COLO668 (cell line): ENCODE measurements at regions not wholly inside any gene's neighbourhood (a gene's known extent, or its start where the extent isn't known, plus 50 kb on each side); places are given as distances from the start of the nearest gene placed in this dataset.
"Not testable (repeated sequence)": the region's sequence is repeated elsewhere in the genome, so short reads cannot be mapped to it uniquely, and the experiment has no call there.

Source experiments
- DNase-seq: peaks from one replicate; lab custom pipeline; 2025; ENCODE audit not compliant: unreplicated experiment; lab: John Stamatoyannopoulos, UW

DNA sequence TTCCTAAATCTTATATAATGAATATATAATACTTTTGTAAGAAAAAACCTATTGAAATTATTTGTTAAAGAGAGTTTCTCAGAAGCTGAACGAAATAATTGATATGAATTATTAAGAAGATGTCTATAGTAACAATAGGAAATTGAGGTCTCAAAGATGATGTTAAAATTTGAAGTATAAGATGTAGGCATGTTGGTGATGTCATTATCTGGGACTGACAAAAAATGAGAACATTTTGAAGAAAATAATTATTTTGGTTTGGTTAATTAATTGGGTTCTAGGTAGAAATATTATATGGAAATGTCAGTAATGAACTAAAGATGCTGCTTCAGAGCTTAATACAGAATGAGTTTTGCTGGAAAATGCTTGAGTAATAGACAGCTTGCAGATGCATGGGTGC is 501.4 kb upstream of the ST8SIA4 start:
- no peak for DNase-seq

DNA sequence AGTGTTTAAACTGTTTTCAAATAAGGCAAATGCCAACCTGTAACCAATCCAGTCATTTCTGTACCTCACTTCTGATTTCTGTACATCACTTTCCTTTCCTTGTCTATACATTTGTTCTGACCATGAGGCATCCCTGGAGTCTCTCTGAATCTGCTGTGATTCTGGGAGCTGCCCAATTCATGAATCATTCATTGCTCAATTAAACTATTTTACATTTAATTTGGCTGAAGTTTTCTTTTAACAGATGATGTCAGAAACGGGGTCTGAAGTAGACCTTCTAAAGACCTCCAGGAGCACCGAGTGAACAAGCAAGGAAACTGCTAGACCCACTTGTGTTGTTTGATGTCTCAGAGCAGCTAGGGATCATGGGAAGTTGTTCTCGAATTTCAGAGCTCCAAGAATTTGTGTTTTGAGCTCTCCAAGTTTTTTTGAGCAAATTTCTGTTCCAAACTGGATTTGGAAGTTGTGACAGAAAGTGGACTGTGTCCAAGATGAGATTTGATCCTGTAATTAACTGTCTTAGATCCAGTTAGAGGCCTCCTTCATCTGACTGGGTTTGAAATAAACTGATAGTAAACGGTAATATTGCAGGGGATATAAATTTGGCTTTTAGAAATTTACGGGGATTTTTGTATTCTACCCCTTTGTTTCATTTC is 490.8 kb upstream of the ST8SIA4 start:
- no peak for DNase-seq

DNA sequence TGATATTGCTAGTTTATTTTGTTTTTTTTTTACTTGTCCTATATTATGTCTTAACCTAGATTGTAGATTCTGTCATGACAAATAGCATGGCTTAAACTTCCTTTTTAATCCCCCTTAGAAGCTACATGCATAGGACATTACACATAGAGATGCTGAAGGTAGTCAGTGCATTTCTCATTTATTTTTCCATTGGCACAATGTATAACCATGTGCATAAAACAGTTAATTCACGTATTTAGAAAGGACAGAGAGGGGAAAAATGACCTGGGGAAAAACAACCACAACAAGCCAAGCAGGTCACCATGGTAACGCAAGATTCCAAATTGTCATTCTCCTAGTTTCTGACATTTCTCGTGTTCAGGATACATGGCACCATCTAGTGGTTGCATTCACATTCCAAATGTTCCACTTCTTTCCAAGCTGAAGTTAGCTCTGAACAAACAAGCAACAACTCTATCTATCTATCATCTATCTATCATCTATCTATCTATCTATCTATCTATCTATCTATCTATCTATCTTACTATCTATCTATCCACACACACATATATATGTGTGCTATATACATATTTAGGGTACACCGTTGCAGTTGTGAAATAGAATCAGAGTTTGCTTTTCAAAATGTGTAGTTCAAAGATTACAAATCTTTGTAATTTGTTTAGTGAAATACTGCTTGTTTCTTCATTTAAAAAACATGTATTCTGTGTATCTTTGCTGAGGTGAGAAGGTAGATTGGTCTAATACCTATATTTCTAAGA is 487.2 kb upstream of the ST8SIA4 start:
- peak; percentile 7 for DNase-seq

DNA sequence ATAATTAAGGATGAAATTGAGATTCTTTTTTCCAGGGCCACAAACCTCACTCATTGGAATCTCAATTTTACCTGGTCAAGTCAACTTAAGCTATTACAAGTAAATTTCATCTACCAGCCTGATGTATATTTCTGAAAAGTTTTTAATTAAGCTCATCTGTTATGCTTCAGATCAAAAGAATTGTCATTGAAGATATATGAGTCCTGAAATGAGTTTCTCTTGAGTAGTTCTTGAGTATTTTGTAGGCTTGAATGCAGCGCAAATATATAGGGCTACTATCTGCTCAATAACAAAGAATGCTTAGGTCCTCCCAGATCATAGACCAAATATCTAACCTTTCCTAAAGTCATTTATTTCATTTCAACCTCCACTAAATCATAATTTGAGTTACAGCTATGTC is 482.2 kb upstream of the ST8SIA4 start:
- DNase-seq, result no peak

DNA sequence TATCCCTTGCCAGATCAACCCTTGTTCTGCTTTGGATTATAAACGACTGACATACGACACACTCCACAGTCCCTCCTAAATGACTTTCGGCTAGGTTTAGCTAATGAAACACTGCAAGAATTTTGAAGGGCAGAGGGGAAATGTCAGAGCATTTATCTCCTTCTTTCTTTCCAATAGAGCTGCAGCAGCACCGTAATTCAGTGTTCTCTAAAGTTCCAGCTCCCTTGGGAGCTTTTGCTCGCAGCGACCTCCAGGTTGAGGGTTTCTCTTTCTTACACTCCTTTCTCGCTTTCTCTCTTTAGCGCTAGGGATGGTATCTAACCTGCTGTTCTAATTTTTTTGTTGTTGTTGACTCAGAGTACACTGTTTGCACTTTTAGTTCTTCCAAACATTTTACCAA is 467.1 kb upstream of the ST8SIA4 start:
- DNase-seq, result no peak

DNA sequence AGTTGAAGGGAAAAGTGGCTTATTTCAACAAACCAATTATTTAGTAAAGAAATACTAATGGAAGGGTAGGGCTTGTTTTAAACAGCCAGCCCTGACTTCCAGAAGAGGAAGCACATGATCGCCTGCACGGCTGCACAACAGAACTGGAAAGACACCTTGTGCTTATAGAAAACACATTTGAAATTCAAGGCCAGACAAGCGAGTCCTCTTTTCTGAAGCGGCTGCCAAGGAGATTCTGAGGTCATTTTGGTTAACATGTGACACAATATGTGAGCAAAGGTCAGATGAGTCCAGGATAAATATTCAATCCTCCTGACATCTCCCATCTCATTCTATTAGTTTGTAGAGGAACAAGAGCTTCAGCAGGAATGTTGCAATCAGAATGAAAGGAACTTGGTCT is 461.4 kb upstream of the ST8SIA4 start:
- no peak for DNase-seq

DNA sequence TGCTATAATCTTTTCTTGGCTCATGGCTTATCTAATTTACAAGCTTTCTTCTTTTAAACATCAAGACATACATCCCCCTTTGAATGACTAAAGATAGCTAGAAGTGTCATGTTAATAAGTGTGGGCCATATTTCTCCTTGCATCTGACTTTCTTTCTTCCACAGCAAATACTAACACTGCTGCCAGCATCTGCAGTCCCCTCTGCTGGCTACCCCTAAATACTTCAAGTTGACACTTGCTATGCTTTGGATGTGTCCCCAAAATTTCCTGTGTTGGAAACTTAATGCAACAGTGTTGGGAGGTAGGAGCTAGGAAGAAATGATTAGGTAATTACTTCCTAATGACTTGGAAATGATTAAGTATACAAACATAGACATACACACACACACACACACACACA is 459.0 kb upstream of the ST8SIA4 start:
- no peak for DNase-seq

DNA sequence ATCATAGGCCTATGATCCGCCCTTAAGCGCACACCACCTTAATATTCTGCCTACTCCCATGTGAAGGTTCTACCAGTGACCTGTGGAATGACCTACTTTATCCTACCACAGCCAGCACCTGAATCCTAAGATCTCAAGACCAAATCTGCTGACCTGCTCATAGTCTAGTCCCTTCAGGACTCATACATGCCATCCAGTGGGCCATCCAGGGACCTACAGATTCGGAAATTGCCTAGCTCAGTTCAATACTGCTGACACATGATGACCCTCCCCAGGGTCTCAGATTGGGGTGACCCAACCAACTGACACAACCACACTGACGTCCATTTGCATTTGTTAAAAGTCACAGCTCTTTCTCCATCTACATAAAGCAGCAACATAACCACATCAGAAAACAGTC is 443.8 kb upstream of the ST8SIA4 start:
- no peak for DNase-seq

DNA sequence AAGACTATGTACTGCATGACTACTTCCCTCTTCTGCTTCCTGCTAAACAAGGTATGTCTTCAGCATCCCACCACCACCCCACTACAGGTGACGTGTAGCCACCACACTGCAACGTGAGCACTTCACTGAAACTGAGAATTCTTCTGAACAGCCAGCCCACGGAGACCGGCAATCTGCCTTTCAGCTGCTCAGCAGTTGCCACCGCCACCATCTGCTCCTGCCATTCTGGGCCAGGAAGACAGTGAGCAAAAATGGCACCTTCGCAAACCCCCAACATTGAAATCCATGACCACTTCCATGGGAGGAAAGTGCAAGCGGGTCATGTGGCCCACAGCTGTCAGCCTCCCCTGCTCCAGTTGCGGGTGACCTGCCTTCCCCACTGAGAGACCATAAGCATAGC is 443.4 kb upstream of the ST8SIA4 start:
- no peak for DNase-seq

DNA sequence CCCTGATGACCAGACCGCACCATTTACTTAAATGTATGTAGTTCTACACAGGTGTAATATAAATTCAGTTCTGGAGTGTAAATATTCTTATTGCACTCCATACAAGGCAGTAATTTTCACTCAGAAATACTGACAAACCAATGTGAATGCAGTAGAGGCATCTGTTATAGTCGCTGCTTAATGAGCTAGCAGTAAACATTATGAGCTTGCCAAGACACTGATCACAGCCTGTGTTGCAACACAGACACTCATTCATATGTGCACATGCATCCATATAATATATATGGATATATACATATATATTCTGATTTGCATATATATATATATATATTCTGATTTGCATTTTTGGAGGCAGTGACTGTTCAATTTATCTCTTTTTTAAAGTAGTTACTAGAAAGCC is 435.1 kb upstream of the ST8SIA4 start:
- DNase-seq, result no peak

DNA sequence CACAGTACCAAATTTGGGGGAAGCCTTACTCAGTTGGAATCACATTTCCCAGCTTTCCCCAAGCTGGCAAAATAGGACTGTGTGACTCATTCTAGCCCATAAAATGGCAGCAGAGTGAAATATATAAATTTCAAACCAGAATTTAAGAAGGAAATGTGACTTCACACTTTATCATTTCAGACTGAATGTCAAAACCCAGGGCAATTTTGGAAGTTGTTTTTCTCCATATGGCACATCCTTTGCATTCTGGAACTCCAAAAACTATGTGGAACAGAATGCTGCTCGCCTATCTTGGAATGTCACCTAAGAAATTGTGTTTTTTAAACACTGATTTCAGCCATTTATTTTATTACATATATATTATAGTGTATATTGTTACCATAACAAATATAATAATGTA is 424.7 kb upstream of the ST8SIA4 start:
- DNase-seq, result no peak

DNA sequence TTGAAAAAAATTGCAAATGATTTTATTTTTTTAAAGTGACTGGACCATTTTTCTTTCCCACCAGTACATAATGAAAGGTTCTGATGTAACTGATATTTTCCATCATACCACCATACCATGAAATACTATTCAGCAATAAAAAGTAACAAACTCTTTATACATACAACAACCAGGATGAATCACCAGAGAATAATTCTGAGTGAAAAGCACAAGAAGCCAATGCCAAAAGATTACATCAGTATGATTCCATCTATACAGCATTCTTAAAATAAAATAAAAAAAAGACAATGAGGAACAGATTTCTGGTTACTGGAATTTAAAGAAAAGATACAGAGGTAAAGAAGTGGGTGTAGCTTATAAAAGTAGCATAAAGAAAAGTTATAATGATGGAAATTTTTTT is 423.7 kb upstream of the ST8SIA4 start:
- DNase-seq, result no peak

DNA sequence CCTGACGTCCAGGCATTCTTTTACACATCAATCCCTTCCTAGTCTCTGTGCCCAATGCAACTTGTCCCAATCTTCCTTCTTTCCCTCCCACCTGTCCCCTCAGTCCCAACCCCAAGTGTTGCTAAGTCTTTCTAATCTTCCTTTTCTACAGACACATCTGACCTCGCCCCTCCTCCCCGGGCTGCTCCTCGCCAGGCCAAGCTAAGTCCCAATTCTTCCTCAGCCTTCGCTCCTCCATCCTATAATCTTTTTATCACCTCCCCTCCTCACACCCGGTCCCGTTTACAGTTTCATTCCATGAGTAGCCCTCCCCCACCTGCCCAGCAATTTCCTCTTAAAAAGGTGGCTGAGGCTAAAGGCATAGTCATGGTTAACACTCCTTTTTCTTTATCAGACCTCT is 413.3 kb upstream of the ST8SIA4 start:
- DNase-seq, result not testable (repeated sequence)

DNA sequence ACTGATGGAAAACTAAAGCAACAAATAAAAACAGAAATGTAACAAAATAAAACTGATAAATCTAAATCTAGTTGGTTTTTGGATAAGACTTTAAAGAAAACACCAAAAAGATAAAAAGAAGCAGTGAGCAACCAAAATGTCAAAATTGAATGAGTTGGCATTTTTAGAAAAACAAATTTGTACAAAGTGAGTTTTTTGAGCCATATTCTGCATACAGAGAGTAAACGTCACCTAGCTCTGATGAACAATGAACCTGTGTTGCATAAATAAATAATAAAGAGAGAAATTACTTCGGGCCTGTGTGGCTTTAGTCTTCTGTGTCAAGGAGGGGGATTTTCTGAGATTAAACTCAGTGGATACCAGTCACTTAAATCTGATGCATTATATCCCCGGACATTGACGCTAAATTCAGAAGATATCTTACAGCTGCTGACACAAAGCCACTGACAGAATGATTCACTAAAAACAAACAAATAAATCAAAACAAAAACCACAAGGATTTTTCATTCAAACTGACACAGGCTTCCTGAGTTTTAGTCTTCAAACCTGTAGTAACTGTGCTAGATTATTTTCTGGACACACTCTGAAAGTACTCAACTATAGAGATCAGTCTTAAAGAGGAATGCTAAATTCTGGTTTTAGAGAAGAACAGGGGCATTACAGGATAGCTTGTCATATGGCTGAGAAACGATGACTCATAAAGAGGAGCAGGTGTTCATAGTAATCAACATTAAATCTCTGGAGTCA is 403.5 kb upstream of the ST8SIA4 start:
- peak; percentile 6 for DNase-seq

DNA sequence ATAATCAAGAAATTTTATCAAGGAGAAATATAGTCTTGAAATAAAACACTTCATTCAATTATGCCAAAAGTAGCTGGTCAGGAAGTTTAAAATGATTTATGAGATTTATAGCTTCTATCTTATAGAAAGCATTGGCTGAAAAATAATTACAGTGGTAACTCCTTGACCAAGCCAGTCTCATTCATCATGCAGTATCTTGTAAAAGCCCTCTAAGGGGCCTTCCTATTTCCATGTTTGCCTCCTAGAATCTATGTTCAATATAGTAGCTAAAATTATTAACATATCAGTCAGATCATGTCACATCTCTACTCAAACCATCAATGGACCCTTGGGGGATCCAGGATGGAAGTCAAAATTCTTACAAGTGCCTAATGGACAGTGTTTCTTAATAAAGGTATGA is 393.4 kb upstream of the ST8SIA4 start:
- DNase-seq, result no peak

DNA sequence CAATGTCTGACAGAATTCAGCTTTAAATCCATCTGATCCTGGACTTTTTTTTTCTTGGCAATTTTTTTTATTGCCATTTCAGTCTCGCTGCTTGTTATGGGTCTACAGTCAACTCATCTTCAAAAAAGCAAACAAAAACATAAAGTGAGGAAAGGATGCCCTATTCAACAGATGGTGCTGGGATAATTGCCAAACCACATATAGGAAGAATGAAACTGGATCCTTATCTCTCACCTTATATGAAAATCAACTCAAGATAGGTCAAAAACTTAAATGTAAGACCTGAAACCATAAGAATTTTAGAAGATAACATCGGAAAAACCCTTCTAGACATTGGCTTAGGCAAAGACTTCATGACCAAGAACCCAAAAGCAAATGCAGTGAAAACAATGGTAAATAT is 389.1 kb upstream of the ST8SIA4 start:
- DNase-seq, result peak; percentile 0

DNA sequence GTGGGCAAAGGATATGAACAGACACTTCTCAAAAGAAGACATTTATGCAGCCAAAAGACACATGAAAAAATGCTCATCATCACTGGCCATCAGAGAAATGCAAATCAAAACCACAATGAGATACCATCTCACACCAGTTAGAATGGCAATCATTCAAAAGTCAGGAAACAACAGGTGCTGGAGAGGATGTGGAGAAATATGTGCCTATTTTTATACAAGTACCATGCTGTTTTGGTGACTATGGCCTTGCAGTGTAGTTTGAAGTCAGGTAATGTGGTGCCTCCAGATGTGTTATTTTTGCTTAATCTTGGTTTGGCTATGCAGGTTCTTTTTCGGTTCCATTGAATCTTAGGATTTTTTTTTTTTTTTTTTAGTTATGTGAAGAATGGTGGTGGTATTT is 387.7 kb upstream of the ST8SIA4 start:
- not testable (repeated sequence) for DNase-seq

DNA sequence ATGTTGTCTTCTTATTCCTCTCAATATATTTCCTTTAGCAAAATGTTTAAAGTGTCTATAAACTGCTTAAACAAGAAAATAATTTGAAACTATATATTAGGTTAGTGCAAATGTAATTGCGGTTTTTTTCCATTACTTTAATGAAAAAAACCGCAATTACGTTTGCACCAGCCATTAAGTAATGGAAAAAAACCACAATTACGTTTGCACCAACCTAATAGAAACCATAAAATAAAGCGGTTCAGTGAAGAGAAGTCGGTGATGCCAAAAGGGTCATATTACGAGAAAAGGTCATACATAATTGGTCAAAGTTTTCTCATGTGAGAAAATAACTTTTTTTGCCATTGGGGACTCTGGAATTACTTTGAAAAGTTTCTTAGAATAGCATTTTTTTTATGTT is 385.6 kb upstream of the ST8SIA4 start:
- no peak for DNase-seq

DNA sequence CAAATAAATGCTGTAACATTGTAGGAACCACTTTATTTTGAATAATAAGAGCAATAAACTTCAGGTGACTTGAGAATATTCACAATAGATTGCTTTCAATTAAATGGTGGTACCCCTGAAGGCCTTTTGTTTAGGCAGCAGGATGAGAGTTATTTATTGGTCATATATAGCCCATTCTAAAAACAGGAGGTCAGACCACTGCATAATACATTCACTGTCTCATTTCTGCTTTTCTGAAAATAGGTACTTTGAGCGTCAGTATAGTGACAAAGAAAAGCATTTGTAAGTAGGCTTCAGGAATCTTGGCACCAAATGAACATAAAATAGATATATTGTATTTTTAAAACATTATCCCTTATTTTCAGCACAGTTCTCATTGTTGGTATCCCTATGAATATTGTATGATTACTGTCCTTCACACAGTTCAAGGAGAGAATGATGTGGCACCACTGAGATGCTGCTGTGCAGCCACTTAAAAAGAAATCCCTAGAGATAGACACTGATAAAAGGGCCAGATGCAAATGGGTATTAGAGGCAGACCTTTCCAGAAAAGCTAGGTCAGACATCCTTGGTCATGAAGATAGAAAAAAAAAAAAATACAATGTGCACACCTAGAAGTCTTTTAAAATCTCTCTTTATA is 381.8 kb upstream of the ST8SIA4 start:
- DNase-seq, result no peak

DNA sequence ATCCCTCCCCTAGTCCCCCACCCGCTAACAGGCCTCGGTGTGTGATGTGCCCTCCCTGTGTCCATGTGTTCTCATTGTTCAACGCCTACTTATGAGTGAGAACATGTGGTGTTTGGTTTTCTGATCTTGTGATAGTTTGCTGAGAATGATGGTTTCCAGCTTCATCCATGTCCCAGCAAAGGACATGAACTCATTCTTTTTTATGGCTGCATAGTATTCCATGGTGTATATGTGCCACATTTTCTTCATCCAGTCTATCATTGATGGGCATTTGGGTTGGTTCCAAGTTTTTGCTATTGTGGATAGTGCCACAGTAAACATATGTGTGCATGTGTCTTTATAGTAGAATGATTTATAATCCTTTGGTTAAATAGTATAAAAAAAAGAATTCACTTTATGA is 380.9 kb upstream of the ST8SIA4 start:
- DNase-seq, result not testable (repeated sequence)

DNA sequence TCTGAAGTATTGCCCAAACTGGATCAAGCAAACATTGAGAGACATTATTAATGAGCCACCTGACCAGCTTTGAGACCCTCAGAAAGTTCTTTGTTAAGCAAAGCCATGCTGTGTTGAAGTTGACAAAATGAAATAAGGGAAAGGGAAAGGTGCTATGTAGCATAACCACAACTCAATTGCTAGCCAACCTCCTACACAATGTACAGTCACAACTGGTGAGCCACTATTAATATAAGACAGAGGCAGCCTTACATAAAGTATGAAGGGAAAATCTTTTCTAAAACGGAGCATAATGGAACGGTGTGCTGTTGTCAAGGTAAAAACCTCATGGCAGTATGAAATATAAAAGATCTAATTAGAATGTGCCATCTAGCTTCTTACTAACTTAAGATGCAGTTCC is 375.8 kb upstream of the ST8SIA4 start:
- no peak for DNase-seq
